Neuron (in vitro differentiated cells): ENCODE measurements at regions not wholly inside any gene's neighbourhood (a gene's known extent, or its start where the extent isn't known, plus 50 kb on each side); places are given as distances from the start of the nearest gene placed in this dataset.

Experiments used
- H2AFZ ChIP-seq: one replicate; pipeline ENCODE4 v1.6.1; 2013; ENCODE audit warnings: low read depth, mild to moderate bottlenecking, inconsistent platforms, low read length, moderate library complexity
- H3K27me3 ChIP-seq: one replicate; pipeline ENCODE4 v1.6.1; 2013; ENCODE audit warnings: low read length; ENCODE audit not compliant: insufficient read depth
- H3K36me3 ChIP-seq: one replicate; pipeline ENCODE4 v1.6.1; 2013; ENCODE audit warnings: low read length; ENCODE audit not compliant: insufficient read depth
- H3K4me1 ChIP-seq: one replicate; pipeline ENCODE4 v1.6.1; 2013; ENCODE audit warnings: low read length; ENCODE audit not compliant: insufficient read depth
- H3K4me3 ChIP-seq: 2 replicates; pipeline ENCODE4 v1.5.1; 2013; ENCODE audit warnings: mild to moderate bottlenecking, low read length, moderate library complexity
- H3K9me3 ChIP-seq: one replicate; pipeline ENCODE4 v1.6.1; 2013; ENCODE audit warnings: low read length

- Histone ChIP-seq H3K4me1 (peaks cover 11% of the 10 kb centered on the region), H3K9me3 (peaks cover 3% of the 10 kb centered on the region), H3K27me3 (no peaks in the 10 kb centered on the region), H3K4me3 (no peak overlapping the region), H3K36me3 (no peaks in the 10 kb centered on the region), H2AFZ (no peak overlapping the region)
Observed at GRCh38 chr4:65971686-65972085, 301.4 kb upstream of the EPHA5 start.

DNA sequence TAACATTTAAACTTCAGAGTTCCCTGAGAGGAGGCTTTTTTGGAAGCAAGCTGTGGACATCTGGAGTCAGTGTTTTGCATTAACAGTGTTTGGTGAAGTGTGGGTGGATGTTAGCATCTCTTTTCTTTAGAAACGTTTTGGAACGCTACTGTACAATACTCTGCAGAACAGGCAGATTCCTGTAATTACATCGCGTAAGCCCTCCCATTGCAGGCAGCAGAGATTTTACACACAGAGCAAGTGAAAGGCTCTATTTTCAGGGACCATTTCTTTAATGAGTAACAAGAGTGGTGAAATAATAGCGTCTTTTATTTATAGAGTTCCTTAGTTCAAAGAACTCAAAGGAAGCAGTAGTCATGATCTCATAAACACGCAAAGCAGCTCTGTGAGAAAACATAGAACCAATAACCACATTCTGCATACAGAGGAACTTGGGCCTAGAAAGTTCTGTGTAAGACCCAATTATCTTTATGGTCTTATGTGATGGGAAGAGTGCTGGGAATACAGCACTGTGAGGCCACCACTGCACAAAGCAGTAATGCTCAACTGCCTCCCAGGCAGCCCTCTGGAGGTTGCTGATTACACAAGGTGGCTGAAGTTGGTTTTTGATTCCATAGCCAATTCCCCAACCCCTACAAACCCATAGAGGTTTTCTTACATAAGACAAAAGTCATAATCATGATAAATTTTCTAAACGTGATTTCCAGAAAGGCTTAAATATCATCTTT lies 298.7 kb upstream of the EPHA5 start:
- peaks cover 11% of the 10 kb centered on the region for H3K4me1 ChIP-seq
- no peaks in the 10 kb centered on the region for H3K9me3 ChIP-seq
- H3K4me3 ChIP-seq, result no peak overlapping the region
- no peaks in the 10 kb centered on the region for H3K27me3 ChIP-seq
- no peaks in the 10 kb centered on the region for H3K36me3 ChIP-seq
- H2AFZ ChIP-seq, result peak overlapping the region; percentile 10

DNA sequence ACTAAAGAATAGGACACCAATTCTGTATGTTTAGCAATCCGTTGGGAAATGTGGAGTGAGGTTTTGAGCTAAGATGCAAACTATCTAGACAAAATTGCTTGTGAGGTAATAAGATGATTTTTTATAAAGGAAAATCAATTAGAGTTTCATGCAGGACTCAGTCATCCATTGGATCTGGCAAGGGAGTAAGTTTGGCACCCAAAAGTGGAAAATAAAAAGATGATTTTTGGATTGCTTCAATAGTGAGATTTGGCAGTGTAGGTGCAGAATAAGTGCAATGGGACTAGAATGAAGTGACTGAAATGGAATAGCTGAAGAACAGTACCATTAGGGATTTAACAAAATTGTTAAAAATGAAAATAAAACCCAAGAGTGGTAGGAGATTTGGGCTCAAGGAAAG lies 290.5 kb upstream of the EPHA5 start:
- Histone ChIP-seq H3K9me3 (no peaks in the 10 kb centered on the region), H3K27me3 (no peaks in the 10 kb centered on the region), H3K4me3 (no peak overlapping the region), H3K36me3 (no peaks in the 10 kb centered on the region), H2AFZ (no peak overlapping the region), H3K4me1 (peaks cover 10% of the 10 kb centered on the region)

DNA sequence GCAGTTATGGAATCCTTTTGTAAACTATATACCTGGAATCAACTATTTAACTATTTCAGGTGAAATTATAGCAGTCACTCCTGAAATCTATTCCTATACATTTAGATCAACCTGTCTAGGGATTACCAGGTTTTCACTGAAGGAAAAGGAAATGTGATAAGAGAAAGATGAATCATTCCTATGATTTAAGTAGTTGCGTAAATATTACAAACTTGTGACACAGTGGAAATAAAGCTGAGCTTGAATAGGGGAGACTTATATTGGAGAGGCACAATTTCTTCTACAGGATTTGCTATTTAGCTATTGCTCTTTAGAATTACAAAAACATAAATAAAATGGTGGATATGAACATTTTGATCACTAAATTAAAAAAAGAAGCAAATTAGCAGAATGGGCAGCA lies 284.1 kb upstream of the EPHA5 start:
- no peak overlapping the region for H3K4me3 ChIP-seq
- H2AFZ ChIP-seq, result no peak overlapping the region
- H3K36me3 ChIP-seq, result no peaks in the 10 kb centered on the region
- H3K4me1 ChIP-seq, result no peaks in the 10 kb centered on the region
- H3K9me3 ChIP-seq, result no peaks in the 10 kb centered on the region
- no peaks in the 10 kb centered on the region for H3K27me3 ChIP-seq

GRCh38 chr4:65951177-65951576 lies 280.9 kb upstream of the EPHA5 start:
- Histone ChIP-seq H3K4me1 (no peaks in the 10 kb centered on the region), H3K36me3 (no peaks in the 10 kb centered on the region), H3K4me3 (no peak overlapping the region), H3K27me3 (no peaks in the 10 kb centered on the region), H2AFZ (no peak overlapping the region), H3K9me3 (no peaks in the 10 kb centered on the region)

DNA sequence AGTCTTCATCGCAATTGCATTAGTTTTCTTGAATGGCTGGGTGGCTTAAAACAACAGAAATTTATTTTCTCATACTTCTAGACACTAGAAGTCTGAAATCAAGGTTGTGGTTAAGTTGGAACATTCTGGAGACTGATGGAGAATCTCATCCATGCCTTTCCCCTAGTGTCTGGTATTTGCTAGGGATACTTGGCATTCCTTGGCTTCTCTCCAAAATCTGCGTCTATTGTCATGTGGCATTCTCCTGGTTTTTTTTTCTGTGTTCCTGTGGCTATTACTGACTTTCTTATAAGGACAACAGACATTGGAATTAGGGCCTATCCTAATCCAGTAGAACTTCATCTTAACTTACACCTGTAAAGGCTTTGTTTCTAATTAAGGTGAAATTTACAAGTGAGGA lies 272.8 kb upstream of the EPHA5 start:
- peaks cover 4% of the 10 kb centered on the region for H3K4me1 ChIP-seq

DNA sequence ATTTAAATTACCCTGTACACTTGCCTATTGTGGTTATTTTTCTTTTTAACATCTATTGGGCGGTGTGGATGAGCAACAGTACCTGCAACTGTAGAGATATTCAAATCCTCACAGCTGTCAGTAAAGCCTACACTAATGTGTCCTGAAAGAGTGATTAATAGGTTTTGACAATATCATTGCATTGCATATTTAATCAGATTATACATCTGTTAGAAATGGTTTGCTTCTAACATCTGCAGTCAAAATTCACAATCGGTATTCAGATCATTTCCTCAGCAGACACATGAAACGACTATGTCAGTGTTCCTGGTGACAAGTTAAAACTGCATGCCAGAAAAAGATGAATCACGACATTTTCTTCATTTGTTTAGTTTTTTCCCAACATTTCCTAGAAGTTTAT lies 254.6 kb upstream of the EPHA5 start:
- H3K4me1 ChIP-seq, result no peaks in the 10 kb centered on the region
- no peak overlapping the region for H3K4me3 ChIP-seq
- no peak overlapping the region for H2AFZ ChIP-seq
- H3K36me3 ChIP-seq, result no peaks in the 10 kb centered on the region
- no peaks in the 10 kb centered on the region for H3K27me3 ChIP-seq
- H3K9me3 ChIP-seq, result no peaks in the 10 kb centered on the region

More for the DNA sequence above, 272.8 kb upstream of the EPHA5 start:
- Histone ChIP-seq H3K36me3 (no peaks in the 10 kb centered on the region), H3K9me3 (no peaks in the 10 kb centered on the region), H3K4me3 (no peak overlapping the region), H3K27me3 (no peaks in the 10 kb centered on the region), H2AFZ (no peak overlapping the region)

- Histone ChIP-seq H3K36me3 (no peaks in the 10 kb centered on the region), H3K9me3 (no peaks in the 10 kb centered on the region), H3K4me1 (no peaks in the 10 kb centered on the region), H2AFZ (peak overlapping the region; percentile 51), H3K27me3 (no peaks in the 10 kb centered on the region), H3K4me3 (no peak overlapping the region)
Observed at GRCh38 chr4:65923616-65924015, 253.3 kb upstream of the EPHA5 start.

GRCh38 chr4:65921180-65921579 lies 250.9 kb upstream of the EPHA5 start:
- Histone ChIP-seq H3K4me1 (no peaks in the 10 kb centered on the region), H3K4me3 (no peak overlapping the region), H2AFZ (no peak overlapping the region), H3K9me3 (no peaks in the 10 kb centered on the region), H3K27me3 (no peaks in the 10 kb centered on the region), H3K36me3 (no peaks in the 10 kb centered on the region)

GRCh38 chr4:65918872-65919271 lies 248.6 kb upstream of the EPHA5 start:
- Histone ChIP-seq H3K27me3 (no peaks in the 10 kb centered on the region), H3K9me3 (no peaks in the 10 kb centered on the region), H3K4me3 (no peak overlapping the region), H3K4me1 (no peaks in the 10 kb centered on the region), H2AFZ (no peak overlapping the region), H3K36me3 (no peaks in the 10 kb centered on the region)

GRCh38 chr4:65918212-65918611 lies 247.9 kb upstream of the EPHA5 start:
- H3K4me3 ChIP-seq, result no peak overlapping the region
- H3K36me3 ChIP-seq, result no peaks in the 10 kb centered on the region
- no peaks in the 10 kb centered on the region for H3K9me3 ChIP-seq
- no peaks in the 10 kb centered on the region for H3K27me3 ChIP-seq
- no peak overlapping the region for H2AFZ ChIP-seq
- no peaks in the 10 kb centered on the region for H3K4me1 ChIP-seq

- Histone ChIP-seq H3K4me1 (no peaks in the 10 kb centered on the region), H3K27me3 (no peaks in the 10 kb centered on the region), H3K9me3 (no peaks in the 10 kb centered on the region), H3K36me3 (no peaks in the 10 kb centered on the region), H2AFZ (no peak overlapping the region), H3K4me3 (no peak overlapping the region)
Observed at GRCh38 chr4:65917486-65917885, 247.2 kb upstream of the EPHA5 start.

GRCh38 chr4:65911720-65912119 lies 241.4 kb upstream of the EPHA5 start:
- H3K9me3 ChIP-seq, result no peaks in the 10 kb centered on the region
- H3K27me3 ChIP-seq, result no peaks in the 10 kb centered on the region

More at GRCh38 chr4:65911720-65912119, 241.4 kb upstream of the EPHA5 start:
- Histone ChIP-seq H3K4me3 (no peak overlapping the region), H3K36me3 (no peaks in the 10 kb centered on the region), H3K4me1 (no peaks in the 10 kb centered on the region), H2AFZ (no peak overlapping the region)
